Spleen (tissue), 11 donors: ENCODE measurements at regions not wholly inside any gene's neighbourhood (a gene's known extent, or its start where the extent isn't known, plus 50 kb on each side); places are given as distances from the start of the nearest gene placed in this dataset.

ENCODE experiments used
- DNase-seq: peaks from one replicate; pipeline ENCODE4 v3.0.0-alpha.2; 2020
- H3K27ac ChIP-seq, 8 donors: fragments of 200-600 bp; sonication (generic) in 7 of 8; 1 replicate in 4 of 8; 2 replicates in 4 of 8; pipeline versions ENCODE4 v1.5.0 to v1.8.0; 2016 to 2021; ENCODE audit warnings: inconsistent platforms in 4 of 8, mild to moderate bottlenecking in 4 of 8, moderate library complexity in 1 of 8
- H3K27me3 ChIP-seq, 7 donors: fragments of 200-600 bp; sonication (generic) in 6 of 7; replicated peaks in 1 of 7; 1 replicate in 4 of 7; 2 replicates in 3 of 7; pipeline versions ENCODE4 v1.5.0 to v1.8.0; 2016 to 2021; ENCODE audit warnings: inconsistent platforms in 3 of 7, mild to moderate bottlenecking in 1 of 7
- H3K36me3 ChIP-seq, 6 donors: fragments of 200-600 bp; sonication (generic) in 5 of 6; 1 replicate in 4 of 6; 2 replicates in 2 of 6; pipeline versions ENCODE4 v1.5.0 to v1.8.0; 2016 to 2021; ENCODE audit warnings: inconsistent platforms in 2 of 6
- H3K4me1 ChIP-seq, 6 donors: fragments of 200-600 bp; sonication (generic) in 5 of 6; 1 replicate in 3 of 6; 2 replicates in 3 of 6; pipeline versions ENCODE4 v1.5.0 to v1.8.0; 2016 to 2021; ENCODE audit warnings: inconsistent platforms in 3 of 6
- H3K4me3 ChIP-seq, 8 donors: fragments of 200-600 bp; sonication (generic) in 7 of 8; 1 replicate in 4 of 8; 2 replicates in 4 of 8; pipeline versions ENCODE4 v1.5.0 to v1.8.0; 2016 to 2021; ENCODE audit warnings: inconsistent platforms in 4 of 8, mild to moderate bottlenecking in 4 of 8, moderate library complexity in 2 of 8
- H3K9me3 ChIP-seq, 8 donors: fragments of 200-600 bp; sonication (generic) in 7 of 8; 1 replicate in 4 of 8; 2 replicates in 4 of 8; pipeline versions ENCODE4 v1.5.0 to v1.8.0; 2016 to 2021; ENCODE audit warnings: inconsistent platforms in 4 of 8
- CTCF ChIP-seq, 11 experiments: fragments of 200-600 bp in 7 of 11; fragments of 450-650 bp in 4 of 11; sonication (generic) in 4 of 11; IDR thresholded peaks in 8 of 11; conservative IDR thresholded peaks in 3 of 11; 1 replicate in 7 of 11; 2 replicates in 4 of 11; pipeline versions ENCODE4 v1.4.0 to v1.8.0; 2016 to 2021; ENCODE audit warnings: antibody characterized with exemption in 11 of 11, inconsistent platforms in 4 of 11, mild to moderate bottlenecking in 1 of 11
- POLR2A ChIP-seq, 3 donors: fragments of 450-650 bp; IDR thresholded peaks; one replicate each; pipeline ENCODE4 v1.5.1; 2017; ENCODE audit warnings: antibody characterized with exemption in 3 of 3, mild to moderate bottlenecking in 1 of 3
- POLR2AphosphoS5 ChIP-seq, 3 donors: sonication (generic); formaldehyde crosslinking; IDR thresholded peaks; one replicate each; pipeline ENCODE4 v1.5.1; 2017; ENCODE audit warnings: antibody characterized with exemption in 3 of 3
- WGBS, 5 donors: extraction: QIAGEN DNeasy Blood & Tissue Kit in 3 of 5; methylation state at CpG; one replicate each; pipeline versions ENCODE4 v1.1.5 to v1.1.7; 2013 to 2018; 5-methylcytosine and 5-hydroxymethylcytosine counted together
- intact Hi-C: fragments of 100-400 bp; cut with DNase I; formaldehyde crosslinking; loops from one replicate; pipeline ENCODE4 v1.15.0; 2023; ENCODE audit warnings: low total_unique reads
- donor health status: healthy with polysubstance abuse.
- donor health status: DM: no; HTN: no; CAD: no; lungs with moderate emphysema.
- donor health status: DM: no; HTN: no; CAD: no.
- donor health status: Bipolar disorder and iron deficiency.
- donor health status: healthy.
- donor health status: DM: no; HTN: no; CAD: no.
- donor health status: DM: yes; HTN: yes; CAD: no.

DNA sequence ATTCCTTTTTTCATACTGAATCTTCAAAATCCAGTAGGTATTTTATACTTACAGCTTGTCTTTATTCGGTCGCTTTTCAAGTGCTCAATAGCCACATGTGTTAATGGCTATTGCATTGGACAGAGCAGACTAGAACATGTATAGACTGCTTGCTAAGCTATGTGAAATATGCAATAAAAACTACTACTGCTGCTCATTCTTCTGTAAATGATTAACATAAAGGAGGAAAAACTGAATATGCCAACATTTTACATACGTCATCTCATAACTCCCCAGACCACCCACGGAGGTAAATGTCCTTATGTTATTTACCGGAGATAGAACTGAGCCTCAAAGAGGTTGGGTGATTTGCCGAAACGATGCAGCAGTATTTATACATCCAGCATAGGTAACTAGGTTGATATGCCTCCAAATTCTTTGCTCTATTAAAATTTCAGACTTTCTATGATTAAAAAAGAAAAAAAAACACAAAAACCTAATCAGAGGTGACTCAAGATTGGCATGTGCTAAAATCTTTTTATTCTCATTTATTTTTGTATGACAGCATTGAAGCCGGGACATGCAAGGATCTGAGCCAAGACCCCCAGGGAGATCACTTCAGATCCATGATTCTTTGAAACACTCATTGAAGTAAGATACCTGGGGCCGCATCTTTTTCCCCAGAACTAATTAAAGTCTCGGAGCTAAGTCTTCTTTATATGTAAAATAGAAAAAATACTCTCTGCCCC is 78.5 kb upstream of the OR5AK2 start:
- intact Hi-C loops, result no loop called here
- Histone ChIP-seq H3K27ac (no peak overlapping the region), H3K4me3 (no peak overlapping the region), H3K27me3 (no peaks in the 10 kb centered on the region), H3K36me3 (no peaks in the 10 kb centered on the region), H3K9me3 (peaks cover 0 to 5% (median 0%) of the 10 kb centered on the region in 8 donors), H3K4me1 (no peaks in the 10 kb centered on the region)
- DNase-seq, result no peak
- WGBS, 5 donors, result 85 to 92% (median 90%) methylated on average over 10 of the region's 10 CpGs
- no peak for TF ChIP-seq POLR2A (IDR thresholded peaks at IDR 0.05)
- TF ChIP-seq POLR2AphosphoS5 (IDR thresholded peaks at IDR 0.05), result no peak

DNA sequence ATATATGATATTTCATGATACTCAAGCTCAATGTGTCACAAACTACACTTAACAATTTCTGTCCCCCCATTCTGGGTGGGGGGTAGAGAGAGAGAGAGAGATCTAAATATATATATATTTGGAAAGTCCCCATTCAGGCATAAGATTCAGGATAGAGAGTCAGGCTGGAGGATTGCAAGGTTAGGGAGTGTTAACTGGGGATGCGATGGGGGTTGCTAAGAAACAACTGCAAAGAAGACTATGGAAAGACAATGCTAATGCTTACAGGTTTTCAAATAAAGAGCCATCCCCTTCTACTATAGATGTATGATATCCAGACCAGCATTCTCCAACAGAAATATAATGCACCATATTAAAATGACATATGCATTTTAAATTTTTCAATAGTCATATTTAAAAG is 79.2 kb upstream of the OR5AK2 start:
- H3K27ac ChIP-seq, result no peak overlapping the region
- peaks cover 0 to 5% (median 0%) of the 10 kb centered on the region in 8 donors for H3K9me3 ChIP-seq
- no peaks in the 10 kb centered on the region for H3K4me1 ChIP-seq
- intact Hi-C loops, result no loop called here
- no peaks in the 10 kb centered on the region for H3K27me3 ChIP-seq
- TF ChIP-seq POLR2AphosphoS5 (IDR thresholded peaks at IDR 0.05) (no peak), POLR2A (IDR thresholded peaks at IDR 0.05) (no peak), CTCF (IDR thresholded peaks at IDR 0.05 in 8 of 11, conservative IDR thresholded peaks at IDR 0.05 in 3 of 11) (no peak)
- H3K4me3 ChIP-seq, result no peak overlapping the region
- H3K36me3 ChIP-seq, result no peaks in the 10 kb centered on the region
- 94 to 100% (median 97%) methylated on average over 1 of the region's 1 CpG for WGBS, 5 donors
- no peak for DNase-seq

DNA sequence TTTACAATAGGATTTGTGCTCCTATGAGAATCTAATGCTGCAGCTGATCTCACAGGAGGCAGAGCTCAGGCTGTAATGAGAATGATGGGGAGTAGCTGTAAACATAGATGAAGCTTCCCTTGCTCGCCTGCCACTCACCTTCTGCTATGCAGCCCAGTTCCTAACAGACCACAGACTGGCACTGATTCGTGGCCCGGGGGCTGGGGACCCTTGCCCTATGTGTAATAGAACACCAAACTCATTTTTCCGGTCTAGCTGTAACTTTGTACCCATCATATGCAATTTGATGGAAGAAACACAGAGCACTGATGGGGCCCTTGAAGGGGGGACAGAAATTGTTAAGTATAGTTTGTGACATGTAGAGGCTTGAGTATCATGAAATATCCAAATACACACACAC is 79.6 kb upstream of the OR5AK2 start:
- no peak for DNase-seq
- Histone ChIP-seq H3K27ac (no peak overlapping the region), H3K27me3 (no peaks in the 10 kb centered on the region), H3K4me1 (no peaks in the 10 kb centered on the region), H3K4me3 (no peak overlapping the region), H3K9me3 (peaks cover 0 to 5% (median 0%) of the 10 kb centered on the region in 8 donors), H3K36me3 (no peaks in the 10 kb centered on the region)
- intact Hi-C loops, result no loop called here
- TF ChIP-seq POLR2AphosphoS5 (IDR thresholded peaks at IDR 0.05), result no peak
- WGBS, 5 donors, result 73 to 91% (median 78%) methylated on average over 4 of the region's 4 CpGs

DNA sequence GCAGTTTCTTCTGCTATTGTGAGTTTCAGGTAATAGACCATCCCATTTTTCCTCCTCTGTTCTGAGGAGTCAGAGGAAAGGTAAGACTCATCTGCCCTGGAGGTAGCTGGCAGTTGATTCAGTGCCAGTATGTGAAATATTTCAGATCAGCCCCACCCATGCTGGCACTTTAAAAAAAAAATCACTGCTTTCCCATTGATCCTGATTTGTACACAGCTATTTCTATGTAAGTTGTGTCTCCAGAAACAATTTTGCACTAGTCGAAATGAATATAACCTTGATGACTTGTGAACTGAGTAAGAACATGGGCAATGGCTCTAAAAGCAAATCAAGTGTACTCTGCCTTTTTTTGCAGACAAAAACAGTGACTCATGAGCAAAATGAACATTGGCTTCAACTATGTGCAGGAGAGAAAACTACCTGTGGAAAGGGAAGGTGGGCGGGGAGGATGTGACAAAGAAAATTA is 82.0 kb upstream of the OR5AK2 start:
- Histone ChIP-seq H3K27ac (no peak overlapping the region), H3K4me3 (no peak overlapping the region), H3K9me3 (peaks cover 0 to 5% (median 0%) of the 10 kb centered on the region in 8 donors), H3K36me3 (no peaks in the 10 kb centered on the region), H3K4me1 (no peaks in the 10 kb centered on the region), H3K27me3 (no peaks in the 10 kb centered on the region)
- DNase-seq, result no peak
- TF ChIP-seq POLR2AphosphoS5 (IDR thresholded peaks at IDR 0.05) (no peak), CTCF (IDR thresholded peaks at IDR 0.05 in 8 of 11, conservative IDR thresholded peaks at IDR 0.05 in 3 of 11) (no peak), POLR2A (IDR thresholded peaks at IDR 0.05) (no peak)
- intact Hi-C loops, result no loop called here
- WGBS, 5 donors, result 73 to 91% (median 88%) methylated on average over 2 of the region's 2 CpGs

- Histone ChIP-seq H3K4me3 (no peak overlapping the region), H3K27ac (no peak overlapping the region), H3K4me1 (no peaks in the 10 kb centered on the region), H3K9me3 (no peaks in the 10 kb centered on the region), H3K27me3 (no peaks in the 10 kb centered on the region), H3K36me3 (no peaks in the 10 kb centered on the region)
- intact Hi-C loops, result no loop called here
- WGBS, 5 donors, result 84 to 91% (median 85%) methylated on average over 1 of the region's 1 CpG
- no peak for DNase-seq
- TF ChIP-seq POLR2A (IDR thresholded peaks at IDR 0.05), result no peak
- no peak for TF ChIP-seq POLR2AphosphoS5 (IDR thresholded peaks at IDR 0.05)
- TF ChIP-seq CTCF (IDR thresholded peaks at IDR 0.05 in 8 of 11, conservative IDR thresholded peaks at IDR 0.05 in 3 of 11), result no peak
Observed at GRCh38 chr11:56905936-56906335, 82.8 kb upstream of the OR5AK2 start.
